ENCODE measurements at regions not wholly inside any gene's neighbourhood (a gene's known extent, or its start where the extent isn't known, plus 50 kb on each side); places are given as distances from the start of the nearest gene placed in this dataset.

GRCh38 chr11:115927823-115928329 is 423.7 kb upstream of the CADM1 start:
- no peak for TF ChIP-seq CTCF (conservative IDR thresholded peaks at IDR 0.05 in 1 of 2, IDR thresholded peaks at IDR 0.05 in 1 of 2; ENCODE audit: extremely low read depth in 1 of 2, insufficient read depth in 1 of 2, low read depth in 1 of 2, low read length in 2 of 2)
- TF ChIP-seq EZH2 (IDR thresholded peaks at IDR 0.05; ENCODE audit: borderline replicate concordance, low read length) = no peak

Data from mammary epithelial cell (primary cell).